ENCODE measurements at regions not wholly inside any gene's neighbourhood (a gene's known extent, or its start where the extent isn't known, plus 50 kb on each side); places are given as distances from the start of the nearest gene placed in this dataset.

DNA sequence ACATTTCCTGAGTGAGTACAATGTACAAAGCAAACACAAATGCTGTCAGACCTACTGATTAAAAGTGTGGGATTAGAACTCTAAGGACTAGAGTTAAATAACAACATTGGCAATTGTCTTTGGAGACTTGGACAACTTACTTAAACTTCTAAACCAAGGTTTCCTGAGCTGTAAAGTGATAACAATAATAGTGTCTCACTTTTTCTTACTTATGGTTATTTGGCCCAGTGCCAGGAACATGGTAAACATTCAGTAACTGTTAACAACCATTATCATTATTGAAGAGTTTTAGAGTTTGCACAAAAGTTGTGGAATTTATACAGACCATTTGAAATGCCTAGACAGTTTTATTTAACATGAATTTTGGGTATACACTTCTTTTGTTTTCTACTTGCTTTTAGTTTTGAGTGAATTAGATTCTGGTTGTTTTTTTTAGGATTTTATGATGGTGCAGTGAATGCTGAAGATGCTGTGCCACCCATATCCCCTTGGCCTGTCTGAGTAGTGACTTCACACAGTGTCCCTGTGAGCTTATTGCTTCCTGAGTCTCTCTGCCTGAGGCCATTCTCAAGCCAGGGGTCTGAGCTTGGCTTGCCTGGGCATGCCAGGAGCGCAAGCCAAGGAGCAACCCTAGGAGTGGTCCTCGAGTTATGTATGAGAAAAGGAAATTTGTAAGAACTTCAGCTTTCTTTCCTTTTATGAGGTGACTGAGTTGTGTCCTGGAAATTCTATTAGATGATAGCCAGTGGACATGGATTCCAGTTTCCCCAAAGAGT lies 932.8 kb downstream of the TTLL7 start:
- intact Hi-C loops (cut with micrococcal nuclease; ENCODE audit: unreplicated experiment): no loop called here
- H3K4me1 Mint-ChIP-seq (ENCODE audit: low read depth, unreplicated experiment): peaks cover 39% of the 10 kb centered on the region
- DNase-seq: no peak
- H3K9me3 Mint-ChIP-seq (ENCODE audit: low read depth, unreplicated experiment): peaks cover 3% of the 10 kb centered on the region
- H3K27me3 Mint-ChIP-seq (ENCODE audit: unreplicated experiment): no peaks in the 10 kb centered on the region
- TF ChIP-seq, protein P1, sequence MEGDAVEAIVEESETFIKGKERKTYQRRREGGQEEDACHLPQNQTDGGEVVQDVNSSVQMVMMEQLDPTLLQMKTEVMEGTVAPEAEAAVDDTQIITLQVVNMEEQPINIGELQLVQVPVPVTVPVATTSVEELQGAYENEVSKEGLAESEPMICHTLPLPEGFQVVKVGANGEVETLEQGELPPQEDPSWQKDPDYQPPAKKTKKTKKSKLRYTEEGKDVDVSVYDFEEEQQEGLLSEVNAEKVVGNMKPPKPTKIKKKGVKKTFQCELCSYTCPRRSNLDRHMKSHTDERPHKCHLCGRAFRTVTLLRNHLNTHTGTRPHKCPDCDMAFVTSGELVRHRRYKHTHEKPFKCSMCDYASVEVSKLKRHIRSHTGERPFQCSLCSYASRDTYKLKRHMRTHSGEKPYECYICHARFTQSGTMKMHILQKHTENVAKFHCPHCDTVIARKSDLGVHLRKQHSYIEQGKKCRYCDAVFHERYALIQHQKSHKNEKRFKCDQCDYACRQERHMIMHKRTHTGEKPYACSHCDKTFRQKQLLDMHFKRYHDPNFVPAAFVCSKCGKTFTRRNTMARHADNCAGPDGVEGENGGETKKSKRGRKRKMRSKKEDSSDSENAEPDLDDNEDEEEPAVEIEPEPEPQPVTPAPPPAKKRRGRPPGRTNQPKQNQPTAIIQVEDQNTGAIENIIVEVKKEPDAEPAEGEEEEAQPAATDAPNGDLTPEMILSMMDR (IDR thresholded peaks at IDR 0.05; ENCODE audit: unreplicated experiment): no peak
- no peak overlapping the region for H3K27ac Mint-ChIP-seq (ENCODE audit: unreplicated experiment)
- H3K36me3 Mint-ChIP-seq (ENCODE audit: insufficient read depth, unreplicated experiment): no peaks in the 10 kb centered on the region
- BruUV-seq (replicated peaks): no TSS peak
- CTCF ChIA-PET: no interaction called here
- H3K4me3 Mint-ChIP-seq (ENCODE audit: low read depth, unreplicated experiment): no peak overlapping the region

DNA sequence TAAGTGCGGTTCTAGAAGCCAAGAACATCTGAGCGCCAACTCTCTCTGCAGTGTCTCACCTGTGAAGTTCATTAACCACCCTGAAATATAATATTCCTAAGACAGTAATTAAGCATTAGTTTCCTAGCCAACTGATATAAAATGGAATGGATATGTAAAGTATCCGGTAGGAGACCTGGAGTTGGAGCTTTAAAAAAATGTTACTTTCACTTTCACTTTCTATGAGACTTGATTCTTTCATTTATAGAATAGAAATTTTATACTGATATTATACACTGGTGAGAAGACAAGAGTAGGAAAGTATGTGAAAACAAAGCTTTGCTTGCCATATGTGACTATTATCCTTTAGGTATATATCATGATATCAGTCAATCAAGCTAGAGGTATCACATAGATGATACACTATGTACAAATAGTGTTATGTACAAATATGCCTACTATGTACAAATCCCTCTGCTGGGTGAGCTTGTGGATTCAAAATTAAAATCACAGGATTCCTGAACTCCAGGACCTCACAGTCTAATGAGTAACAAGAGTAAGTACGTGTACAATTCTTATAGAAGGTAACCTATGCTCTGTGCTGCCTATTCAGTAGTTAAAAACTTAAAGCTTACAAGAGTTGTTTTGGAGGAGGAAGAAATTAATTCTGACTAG lies 934.2 kb downstream of the TTLL7 start:
- DNase-seq: no peak
- H3K27me3 Mint-ChIP-seq (ENCODE audit: unreplicated experiment): no peaks in the 10 kb centered on the region
- BruUV-seq (replicated peaks): no TSS peak
- H3K4me1 Mint-ChIP-seq (ENCODE audit: low read depth, unreplicated experiment): peaks cover 48% of the 10 kb centered on the region
- intact Hi-C loops (cut with micrococcal nuclease; ENCODE audit: unreplicated experiment): no loop called here
- no peaks in the 10 kb centered on the region for H3K36me3 Mint-ChIP-seq (ENCODE audit: insufficient read depth, unreplicated experiment)
- H3K4me3 Mint-ChIP-seq (ENCODE audit: low read depth, unreplicated experiment): no peak overlapping the region
- H3K27ac Mint-ChIP-seq (ENCODE audit: unreplicated experiment): peak overlapping the region; percentile 46
- CTCF ChIA-PET: no interaction called here
- H3K9me3 Mint-ChIP-seq (ENCODE audit: low read depth, unreplicated experiment): peaks cover 3% of the 10 kb centered on the region
- TF ChIP-seq, protein P1 (IDR thresholded peaks at IDR 0.05; ENCODE audit: unreplicated experiment): no peak

DNA sequence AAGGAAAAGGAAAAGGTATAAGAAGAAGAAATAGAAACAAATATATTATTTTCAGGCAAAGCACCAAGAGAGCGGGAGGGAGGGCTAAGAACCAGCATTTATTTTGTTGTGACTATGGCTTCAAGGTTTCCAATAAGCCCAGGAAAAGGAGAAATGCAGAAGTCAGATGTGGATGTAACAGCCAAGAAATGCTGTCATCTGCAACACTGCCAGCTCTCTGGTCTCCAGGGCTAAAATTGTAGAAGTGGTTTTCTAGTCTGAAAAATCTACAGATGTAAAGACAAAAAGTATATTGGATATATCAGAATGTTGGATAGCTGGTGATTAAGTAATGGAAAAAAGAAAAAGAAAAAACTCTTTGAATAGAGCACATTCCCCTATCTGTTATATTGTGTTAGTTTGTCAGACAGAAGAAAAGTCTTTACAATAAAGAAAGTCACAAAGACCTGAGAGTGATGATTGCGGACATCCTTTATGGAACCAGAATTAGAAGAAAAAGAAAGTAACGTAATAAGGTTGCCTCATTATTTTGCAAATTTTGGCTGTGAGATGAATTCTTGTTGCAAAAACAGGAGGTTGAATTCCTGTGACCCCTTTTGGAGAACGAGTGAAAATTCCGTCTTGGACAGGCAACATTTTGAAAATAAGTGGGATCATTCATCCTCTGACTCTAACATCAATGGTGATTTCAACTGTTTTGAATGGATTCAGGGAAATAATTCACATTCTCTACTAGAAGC lies 938.1 kb downstream of the TTLL7 start:
- no peak for DNase-seq
- intact Hi-C loops (cut with micrococcal nuclease; ENCODE audit: unreplicated experiment): no loop called here
- CTCF ChIA-PET: interaction anchor here (0.6 kb wide), 1 partner anchor 1752 kb away, joined by 3 read pairs; no protein-coding TSS in a partner anchor
- Mint-ChIP-seq H3K27me3 (ENCODE audit: unreplicated experiment) (no peaks in the 10 kb centered on the region), H3K4me3 (ENCODE audit: low read depth, unreplicated experiment) (no peak overlapping the region), H3K27ac (ENCODE audit: unreplicated experiment) (no peak overlapping the region), H3K9me3 (ENCODE audit: low read depth, unreplicated experiment) (peaks cover 4% of the 10 kb centered on the region), H3K4me1 (ENCODE audit: low read depth, unreplicated experiment) (peaks cover 74% of the 10 kb centered on the region), H3K36me3 (ENCODE audit: insufficient read depth, unreplicated experiment) (peaks cover 2% of the 10 kb centered on the region)
- TF ChIP-seq, protein P1 (IDR thresholded peaks at IDR 0.05; ENCODE audit: unreplicated experiment): no peak
- no TSS peak for BruUV-seq (replicated peaks)

DNA sequence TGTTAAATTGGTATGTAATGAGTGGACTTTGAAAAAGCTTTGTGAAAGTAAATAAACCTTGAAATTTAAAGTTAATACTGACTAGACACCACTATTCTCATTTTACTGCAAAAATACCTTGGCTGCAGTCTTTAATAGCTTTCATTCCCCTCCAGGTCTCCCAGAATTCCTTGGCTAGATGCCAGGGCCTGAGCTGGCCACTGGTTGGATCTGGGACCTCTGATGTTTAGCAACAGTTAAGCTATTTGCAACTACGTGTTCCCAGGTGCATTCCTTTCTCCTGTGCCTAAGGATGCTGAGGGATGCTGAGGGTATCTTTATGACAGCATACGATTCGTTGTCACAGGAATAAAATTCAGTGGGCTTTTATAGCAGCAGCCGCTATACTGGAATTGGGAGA lies 938.7 kb downstream of the TTLL7 start:
- DNase-seq: peak; percentile 65
- TF ChIP-seq, protein P1 (IDR thresholded peaks at IDR 0.05; ENCODE audit: unreplicated experiment): no peak
- CTCF ChIA-PET: interaction anchor here (0.6 kb wide), 1 partner anchor 1752 kb away, joined by 3 read pairs; no protein-coding TSS in a partner anchor
- Mint-ChIP-seq H3K27ac (ENCODE audit: unreplicated experiment) (no peak overlapping the region), H3K4me1 (ENCODE audit: low read depth, unreplicated experiment) (peaks cover 77% of the 10 kb centered on the region), H3K4me3 (ENCODE audit: low read depth, unreplicated experiment) (no peak overlapping the region), H3K27me3 (ENCODE audit: unreplicated experiment) (no peaks in the 10 kb centered on the region), H3K9me3 (ENCODE audit: low read depth, unreplicated experiment) (peaks cover 4% of the 10 kb centered on the region), H3K36me3 (ENCODE audit: insufficient read depth, unreplicated experiment) (peaks cover 8% of the 10 kb centered on the region)
- BruUV-seq (replicated peaks): no TSS peak
- intact Hi-C loops (cut with micrococcal nuclease; ENCODE audit: unreplicated experiment): no loop called here
